K562 (cell line): ENCODE measurements at regions not wholly inside any gene's neighbourhood (a gene's known extent, or its start where the extent isn't known, plus 50 kb on each side); places are given as distances from the start of the nearest gene placed in this dataset.
A peak's percentile ranks its signal among the peaks of the same experiment; 100 is the strongest.
"Not testable (repeated sequence)": the region's sequence is repeated elsewhere in the genome, so short reads cannot be mapped to it uniquely, and the experiment has no call there.

Experiments used
- ATAC-seq: fragments of 200-7000 bp; cut with Tn5 transposase; 3 replicates; pipeline ENCODE4 v1.9.1; 2020; ENCODE audit warnings: moderate library complexity
- BruUV-seq: library from RNA; stranded (reverse); fragments of 400-500 nt; replicated peaks from 2 replicates; lab custom pipeline; 2021; lab: Mats Ljungman, UMichigan
- CTCF ChIA-PET: fragments of 300-600 bp; formaldehyde crosslinking; extraction: SDS; loops from one replicate; lab custom pipeline; 2021; ENCODE audit warnings: low intra/inter-chr PET ratio; lab: Yijun Ruan, JAX
- POLR2A ChIA-PET: fragments of 300-600, 350-650 bp; sonication (Branson Sonifier 250); formaldehyde crosslinking; extraction: SDS; loops from one replicate; lab custom pipeline; 2021; ENCODE audit warnings: antibody characterized with exemption, inconsistent platforms; lab: Yijun Ruan, JAX
- DNase-seq, 4 experiments: peaks; one replicate each; pipeline versions ENCODE4 v3.0.0 to v3.0.0-alpha.2; 2011 to 2018; ENCODE audit warnings: low spot score in 3 of 4, mixed read lengths in 3 of 4; ENCODE audit errors: extremely low read depth in 1 of 4
- FAIRE-seq: peaks from 2 replicates; lab custom pipeline; 2011; peaks lifted over from hg19 to GRCh38; lab: Jason Lieb, UNC
- H2AFZ ChIP-seq: 2 replicates; pipeline ENCODE4 v1.6.0; 2011; ENCODE audit warnings: low read depth, low read length, control low read depth, inconsistent platforms
- H3K27ac ChIP-seq: fragments of 200-600 bp; 3 replicates; pipeline ENCODE4 v1.8.0; 2011; ENCODE audit warnings: low read depth, mild to moderate bottlenecking, control low read depth, inconsistent platforms, low read length, moderate library complexity, mixed read lengths; ENCODE audit errors: extremely low read depth
- H3K27me3 ChIP-seq, 2 experiments: fragments of 300-600 bp in 1 of 2; 2 replicates in 1 of 2; 3 replicates in 1 of 2; pipeline versions ENCODE4 v1.6.0 to v1.8.0; 2011; ENCODE audit warnings: inconsistent platforms in 2 of 2, low read length in 2 of 2, mild to moderate bottlenecking in 1 of 2, mixed read lengths in 1 of 2, moderate library complexity in 1 of 2; ENCODE audit not compliant: control insufficient read depth in 2 of 2, insufficient read depth in 2 of 2
- H3K36me3 ChIP-seq: fragments of 300-600 bp; 3 replicates; pipeline ENCODE4 v1.8.0; 2011; ENCODE audit warnings: mild to moderate bottlenecking, low read length, inconsistent platforms; ENCODE audit not compliant: control insufficient read depth, insufficient read depth
- H3K4me1 ChIP-seq, 2 experiments: fragments of 200-600 bp in 1 of 2; replicated peaks in 1 of 2; 2 replicates in 1 of 2; 3 replicates in 1 of 2; pipeline versions ENCODE4 v1.5.1 to v1.8.0; 2011; ENCODE audit warnings: inconsistent platforms in 2 of 2, low read length in 2 of 2, mild to moderate bottlenecking in 1 of 2, mixed read lengths in 1 of 2, moderate library complexity in 1 of 2; ENCODE audit not compliant: control insufficient read depth in 2 of 2, insufficient read depth in 2 of 2
- H3K4me2 ChIP-seq: 2 replicates; pipeline ENCODE4 v1.6.1; 2011; ENCODE audit warnings: low read length, control low read depth, inconsistent platforms, mixed read lengths; ENCODE audit not compliant: insufficient read depth
- H3K4me3 ChIP-seq: fragments of 200-600 bp; sonication (generic), shearing (Covaris generic); 2 replicates; pipeline ENCODE4 v1.5.1; 2016; ENCODE audit warnings: control low read depth, inconsistent platforms
- H3K79me2 ChIP-seq: fragments of 200-600 bp; 3 replicates; pipeline ENCODE4 v1.8.0; 2011; ENCODE audit warnings: low read length, inconsistent platforms; ENCODE audit not compliant: control insufficient read depth, insufficient read depth
- H3K9ac ChIP-seq, 2 experiments: 2 replicates each; pipeline versions ENCODE4 v1.6.0 to v1.6.1; 2011; ENCODE audit warnings: low read depth in 2 of 2, low read length in 2 of 2, control low read depth in 1 of 2, inconsistent platforms in 1 of 2, mild to moderate bottlenecking in 1 of 2, mixed read lengths in 1 of 2; ENCODE audit not compliant: insufficient read depth in 1 of 2
- H3K9me1 ChIP-seq: one replicate; pipeline ENCODE4 v1.6.0; 2011; ENCODE audit warnings: inconsistent platforms, mild to moderate bottlenecking, low read length, moderate library complexity; ENCODE audit not compliant: control insufficient read depth, insufficient read depth
- H3K9me3 ChIP-seq: replicated peaks from 2 replicates; pipeline ENCODE4 v1.5.1; 2011; ENCODE audit warnings: low read depth, low read length, inconsistent platforms; ENCODE audit not compliant: control insufficient read depth, insufficient read depth
- H4K20me1 ChIP-seq: replicated peaks from 2 replicates; pipeline ENCODE4 v1.6.1; 2011; ENCODE audit warnings: low read length, inconsistent platforms, mixed read lengths; ENCODE audit not compliant: control insufficient read depth, insufficient read depth
- ILF3 ChIP-seq: fragments of 450-650 bp; IDR thresholded peaks from 2 replicates; pipeline ENCODE4 v1.6.1; 2018; ENCODE audit warnings: antibody characterized with exemption, mild to moderate bottlenecking, moderate library complexity, borderline replicate concordance
- ZFP1 ChIP-seq: fragments of 450-650 bp; formaldehyde crosslinking; IDR thresholded peaks from 2 replicates; pipeline ENCODE4 v1.4.0; 2020; ENCODE audit warnings: mild to moderate bottlenecking, mixed read lengths
- ZNF512 ChIP-seq: IDR thresholded peaks from 2 replicates; pipeline ENCODE4 v1.6.1; 2016; ENCODE audit warnings: missing genetic modification characterization, missing compliant biosample characterization
- WGBS: fragments of 100-300 bp; shearing (Covaris generic); methylation state at CpG from one replicate; pipeline ENCODE4 v1.1.6; 2016; ENCODE audit warnings: low coverage, mixed read lengths; ENCODE audit not compliant: insufficient coverage; ENCODE audit errors: missing lambda C conversion rate; 5-methylcytosine and 5-hydroxymethylcytosine counted together
- in situ Hi-C: fragments of 300-500 bp; cut with MboI; formaldehyde crosslinking; loops from 4 replicates; pipeline ENCODE4 v1.15.0; 2018; ENCODE audit warnings: inconsistent platforms, mixed read lengths
- intact Hi-C: fragments of 100-400 bp; cut with micrococcal nuclease; formaldehyde crosslinking; loops from 2 replicates; pipeline ENCODE4 v1.14.2; 2022

GRCh38 chr9:129539446-129539845 lies 81.5 kb downstream of the C9orf50 start:
- no TSS peak for BruUV-seq
- FAIRE-seq, result no peak
- no peaks in the 10 kb centered on the region; a peak in 1 of 5 replicates for H3K27me3 ChIP-seq
- no peaks in the 10 kb centered on the region for H3K36me3 ChIP-seq
- H3K79me2 ChIP-seq, result no peaks in the 10 kb centered on the region
- H3K4me3 ChIP-seq, result no peak overlapping the region
- ChIA-PET CTCF (no interaction called here), POLR2A (interaction anchor here (0.7 kb wide), 1 partner anchor 28 kb away, joined by 3 read pairs; no protein-coding TSS in a partner anchor)
- intact Hi-C loops (no loop called here), in situ Hi-C loops (no loop called here)
- peaks cover 6% of the 10 kb centered on the region; the same call in 1 of the 2 replicates for H3K9me3 ChIP-seq
- DNase-seq, result no peak
- no peak overlapping the region for H3K9ac ChIP-seq
- ATAC-seq, result no peak
- no peak overlapping the region for H3K4me2 ChIP-seq
- H3K9me1 ChIP-seq, result no peaks in the 10 kb centered on the region
- H2AFZ ChIP-seq, result no peak overlapping the region
- H4K20me1 ChIP-seq, result no peaks in the 10 kb centered on the region
- H3K4me1 ChIP-seq, result peaks cover 0 to 3% of the 10 kb centered on the region in 2 experiments; a peak in 2 of 5 replicates
- WGBS, result 68% methylated on average over 4 of the region's 4 CpGs
- no peak overlapping the region for H3K27ac ChIP-seq
- TF ChIP-seq ILF3, result no peak
- TF ChIP-seq ZFP1 (CRISPR knock-in tag), result peak; percentile 77; the same call in 1 of the 2 replicates

GRCh38 chr9:129531860-129532402 lies 89.0 kb downstream of the C9orf50 start:
- H3K9me1 ChIP-seq, H3K79me2 ChIP-seq, H3K9ac ChIP-seq, H3K9me3 ChIP-seq, H2AFZ ChIP-seq, H3K4me1 ChIP-seq, H3K4me2 ChIP-seq, DNase-seq, H3K4me3 ChIP-seq, H3K27ac ChIP-seq, intact Hi-C loops, POLR2A ChIA-PET, BruUV-seq, H3K27me3 ChIP-seq, FAIRE-seq, H3K36me3 ChIP-seq, in situ Hi-C loops, H4K20me1 ChIP-seq, ATAC-seq: not testable (repeated sequence)
- 0 out of 2 replicates have a peak, but pooled peaks have one; percentile 16 for TF ChIP-seq ZNF512
- WGBS, result 9% methylated on average over 5 of the region's 5 CpGs
- CTCF ChIA-PET, result interaction anchor here (0.6 kb wide), 1 partner anchor 90 kb away, joined by 3 read pairs; no protein-coding TSS in a partner anchor

GRCh38 chr9:129527955-129528354 lies 92.9 kb downstream of the C9orf50 start:
- intact Hi-C loops, DNase-seq, H3K9me3 ChIP-seq, H3K9ac ChIP-seq, in situ Hi-C loops, H3K36me3 ChIP-seq, H4K20me1 ChIP-seq, H3K9me1 ChIP-seq, H3K27ac ChIP-seq, H3K4me3 ChIP-seq, BruUV-seq, ATAC-seq, H3K79me2 ChIP-seq, FAIRE-seq, H3K27me3 ChIP-seq, H2AFZ ChIP-seq, H3K4me2 ChIP-seq, CTCF ChIA-PET: not testable (repeated sequence)
- POLR2A ChIA-PET, result interaction anchor here (0.6 kb wide), 1 partner anchor 87 kb away, joined by 4 read pairs; no protein-coding TSS in a partner anchor
- H3K4me1 ChIP-seq, result peaks cover 9 to 11% of the 10 kb centered on the region in 2 experiments; a peak in 4 of 5 replicates
- WGBS, result 80% methylated on average over 1 of the region's 1 CpG
